Midbrain (tissue), 1 donor: ENCODE measurements at regions not wholly inside any gene's neighbourhood (a gene's known extent, or its start where the extent isn't known, plus 50 kb on each side); places are given as distances from the start of the nearest gene placed in this dataset.

Experiments used
- DNase-seq: peaks from one replicate; lab custom pipeline; 2025; lab: John Stamatoyannopoulos, UW

DNA sequence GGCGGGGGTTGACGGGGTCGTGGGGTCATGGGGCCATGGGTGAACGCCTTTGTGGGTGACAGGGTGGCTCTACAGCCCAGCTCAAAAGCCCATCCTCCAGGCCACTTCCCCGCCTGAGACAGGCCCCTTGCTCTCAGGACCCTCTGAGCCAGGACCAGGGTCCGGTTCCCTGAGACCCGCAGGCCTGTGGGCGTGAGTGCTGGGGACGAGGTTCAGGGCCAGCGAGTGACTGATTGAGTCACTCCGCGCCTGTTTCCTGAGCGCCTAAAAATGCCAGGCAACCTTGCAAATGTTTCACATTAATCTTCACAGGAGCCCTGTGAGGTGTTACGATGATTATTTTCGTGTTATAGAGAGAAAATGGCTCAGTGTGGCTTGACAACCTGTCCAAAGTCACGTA, 97.8 kb downstream of the ZNF674 start:
- DNase-seq, result no peak

DNA sequence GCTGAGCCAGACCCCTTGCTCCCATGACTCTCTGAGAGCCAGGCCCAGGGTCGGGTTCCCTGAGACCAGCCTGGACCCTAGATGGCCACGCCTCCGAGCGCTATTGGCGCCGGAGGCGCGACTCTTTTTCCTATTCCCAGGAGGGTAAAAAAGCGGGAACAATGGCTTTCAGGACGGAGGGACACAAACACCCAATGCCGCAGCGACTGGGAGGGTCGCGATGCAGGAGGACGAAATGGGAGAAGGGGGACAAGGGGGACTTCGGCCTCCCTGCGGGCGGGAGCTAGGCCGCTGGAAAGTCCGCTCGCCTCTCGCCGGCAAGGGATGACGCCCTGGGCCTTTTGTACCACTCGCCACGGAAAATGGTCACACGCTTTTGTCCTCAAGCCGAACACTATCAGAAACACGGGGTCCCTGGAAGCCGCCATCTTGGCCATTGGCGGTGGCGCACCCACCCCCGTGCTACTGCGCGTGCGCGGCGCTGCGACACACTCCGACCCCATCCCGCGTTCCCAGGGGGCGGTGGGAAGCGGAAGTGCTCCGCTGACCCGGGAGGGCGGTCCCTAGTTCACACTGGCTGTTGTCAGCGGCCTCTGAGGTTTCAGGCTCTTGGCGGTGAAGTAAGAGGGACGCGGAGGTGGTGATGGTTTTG, 98.4 kb downstream of the ZNF674 start:
- DNase-seq, result peak; percentile 76

GRCh38 chrX:46444011-46444410, 101.2 kb downstream of the ZNF674 start:
- no peak for DNase-seq

- DNase-seq, result no peak
Observed at GRCh38 chrX:46436744-46437143, 108.5 kb downstream of the ZNF674 start.

DNA sequence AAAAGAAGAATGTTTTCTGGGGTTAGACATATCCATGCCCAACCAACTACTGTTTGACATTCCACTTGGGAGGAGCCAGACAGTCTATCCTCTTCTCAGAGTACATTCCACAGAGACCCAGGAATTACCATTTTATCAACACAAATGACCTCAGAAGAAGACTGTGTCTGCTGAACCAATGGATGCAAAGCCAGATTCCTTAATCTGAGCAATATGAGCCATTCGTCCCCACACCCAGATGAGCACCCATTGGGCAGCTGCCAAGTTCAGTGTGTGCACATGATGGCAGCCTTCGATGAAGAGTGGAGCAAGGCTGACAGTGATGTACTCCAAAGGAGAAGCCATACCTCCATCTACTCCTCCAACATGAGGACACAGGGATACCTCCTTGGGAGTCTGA, 111.3 kb downstream of the ZNF674 start:
- no peak for DNase-seq

- DNase-seq, result peak; percentile 74
Observed at GRCh38 chrX:46408553-46409407, 136.4 kb downstream of the ZNF674 start.

DNA sequence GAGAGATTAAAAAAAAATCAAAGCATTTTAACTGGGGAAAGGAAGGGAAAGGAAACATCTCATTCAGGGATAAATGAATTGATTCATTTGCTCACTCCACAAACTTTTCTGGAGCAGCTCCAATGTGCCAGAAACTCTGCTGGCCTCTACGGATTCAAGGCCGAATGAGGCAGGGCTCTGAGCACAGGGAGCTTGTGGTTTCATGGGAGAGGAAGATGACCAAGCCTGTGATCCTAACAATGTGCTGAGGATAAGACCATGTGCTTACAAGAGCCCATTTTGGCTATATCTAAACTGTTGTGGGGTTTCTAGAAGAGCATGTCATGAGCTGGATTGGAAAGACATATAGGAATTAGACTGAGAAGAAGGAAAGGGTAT, 137.5 kb downstream of the ZNF674 start:
- no peak for DNase-seq

- DNase-seq, result no peak
Observed at GRCh38 chrX:46407036-46407752, 138.0 kb downstream of the ZNF674 start.

GRCh38 chrX:46404774-46405173, 140.4 kb downstream of the ZNF674 start:
- no peak for DNase-seq

- DNase-seq, result no peak
Observed at GRCh38 chrX:46400530-46401443, 144.4 kb downstream of the ZNF674 start.

DNA sequence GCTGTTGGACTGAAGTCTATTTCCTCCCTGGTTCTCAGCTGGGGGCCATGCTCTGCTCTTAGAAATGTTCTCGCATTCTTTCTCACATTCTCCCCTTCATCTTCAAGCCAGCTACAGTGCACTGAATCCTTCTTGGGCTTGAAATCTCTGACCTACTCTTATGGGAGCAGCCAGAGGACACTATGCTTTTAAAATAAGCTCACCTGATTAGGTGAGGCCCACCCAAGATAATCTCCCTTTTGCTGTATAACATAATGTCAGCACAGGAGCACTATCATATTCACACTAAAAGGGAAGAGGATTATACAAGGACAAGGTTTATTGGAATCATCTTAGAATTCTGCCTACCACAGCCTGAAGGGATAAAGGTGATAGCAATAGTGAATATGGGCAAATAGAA, 146.3 kb downstream of the ZNF674 start:
- DNase-seq, result no peak

DNA sequence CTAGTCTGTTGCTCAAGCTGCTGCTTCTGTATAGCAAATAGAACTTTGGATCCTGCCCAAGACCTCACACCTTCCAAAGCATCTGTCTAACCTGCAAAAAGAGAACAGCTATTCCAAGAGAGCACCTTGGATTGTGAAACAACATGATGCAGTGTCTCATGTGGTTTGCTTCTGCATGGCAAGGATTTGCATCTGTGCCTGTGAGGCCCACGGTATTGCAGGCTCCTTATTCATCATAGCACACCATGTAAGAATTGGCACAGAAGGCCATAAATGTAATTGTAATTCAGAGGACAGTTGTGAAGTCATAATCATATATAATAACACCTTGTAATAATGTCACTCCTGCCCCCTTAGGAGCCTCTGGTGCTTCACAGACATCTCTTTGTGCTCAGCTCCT, 147.1 kb downstream of the ZNF674 start:
- no peak for DNase-seq

DNA sequence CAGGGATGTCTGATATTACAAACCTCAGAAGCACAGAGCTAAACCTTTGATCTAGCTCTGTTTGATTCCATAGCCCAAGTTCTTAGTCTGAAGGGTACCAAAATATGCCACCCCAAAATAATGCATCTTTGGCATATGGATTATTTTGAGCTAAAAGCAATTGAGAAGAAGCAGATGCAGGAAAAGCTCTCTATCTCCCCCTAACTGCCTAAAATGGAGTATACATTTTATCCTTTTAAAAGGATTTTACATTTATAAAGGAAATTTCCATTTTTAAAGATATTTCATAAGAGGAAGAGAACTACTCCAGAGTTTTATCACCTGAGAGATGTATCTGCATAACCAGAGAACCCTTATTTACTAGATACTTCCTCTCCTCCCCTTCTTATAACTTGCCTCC, 158.7 kb downstream of the ZNF674 start:
- DNase-seq, result no peak

DNA sequence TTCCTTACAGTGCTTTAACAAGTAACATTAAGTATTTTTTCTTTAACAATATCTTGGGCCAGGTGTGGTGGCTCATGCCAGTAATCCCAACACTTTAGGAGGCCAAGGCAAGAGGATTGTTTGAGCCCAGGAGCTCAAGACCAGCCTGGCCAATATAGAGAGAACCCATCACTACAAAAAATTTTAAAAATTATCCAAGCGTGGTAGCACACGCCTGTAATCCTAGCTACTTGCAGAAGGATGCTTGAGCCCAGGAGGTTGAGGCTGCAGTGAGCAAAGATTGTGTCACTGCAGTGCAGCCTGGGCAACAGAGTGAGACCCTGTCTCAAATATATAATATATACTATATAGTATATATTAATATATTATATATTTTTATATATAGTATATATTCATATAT, 162.2 kb downstream of the ZNF674 start:
- no peak for DNase-seq

DNA sequence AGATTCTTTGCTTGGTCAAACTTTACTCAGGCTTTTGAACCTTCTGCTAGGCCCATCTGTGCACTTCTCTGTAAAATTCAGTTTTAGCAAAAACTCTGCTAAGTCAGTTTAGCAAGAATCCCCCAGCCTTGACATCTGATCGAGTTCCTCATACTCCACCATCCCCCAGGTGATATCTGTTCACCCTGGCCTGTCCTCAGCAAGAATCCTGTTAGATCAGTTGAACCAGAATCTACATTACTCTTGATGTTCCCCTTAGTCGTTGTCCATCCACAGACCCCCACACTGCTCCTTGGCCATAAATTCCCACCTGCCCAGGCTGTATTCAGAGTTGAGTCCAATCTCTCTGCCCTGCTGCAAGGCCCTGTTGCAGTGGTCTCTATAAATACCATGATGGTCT, 162.6 kb downstream of the ZNF674 start:
- no peak for DNase-seq

DNA sequence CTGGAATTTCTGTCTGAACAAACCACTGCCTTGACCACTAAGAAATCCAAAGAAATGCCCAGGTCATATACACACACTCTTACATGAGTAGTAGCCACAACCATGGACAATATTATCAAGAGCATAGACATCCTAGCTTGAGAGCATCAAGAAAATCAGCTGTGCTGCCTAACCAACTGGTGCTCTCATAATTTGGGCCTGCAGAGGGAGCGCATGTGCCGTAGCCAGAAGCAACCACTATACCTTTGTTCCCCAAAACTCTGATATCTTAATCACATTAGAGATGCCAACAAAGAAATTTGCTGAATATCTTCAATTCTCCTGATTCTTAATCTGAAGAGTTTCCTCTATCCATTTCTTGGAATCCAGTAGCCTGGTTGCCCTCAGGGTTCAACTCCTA, 163.6 kb downstream of the ZNF674 start:
- no peak for DNase-seq

DNA sequence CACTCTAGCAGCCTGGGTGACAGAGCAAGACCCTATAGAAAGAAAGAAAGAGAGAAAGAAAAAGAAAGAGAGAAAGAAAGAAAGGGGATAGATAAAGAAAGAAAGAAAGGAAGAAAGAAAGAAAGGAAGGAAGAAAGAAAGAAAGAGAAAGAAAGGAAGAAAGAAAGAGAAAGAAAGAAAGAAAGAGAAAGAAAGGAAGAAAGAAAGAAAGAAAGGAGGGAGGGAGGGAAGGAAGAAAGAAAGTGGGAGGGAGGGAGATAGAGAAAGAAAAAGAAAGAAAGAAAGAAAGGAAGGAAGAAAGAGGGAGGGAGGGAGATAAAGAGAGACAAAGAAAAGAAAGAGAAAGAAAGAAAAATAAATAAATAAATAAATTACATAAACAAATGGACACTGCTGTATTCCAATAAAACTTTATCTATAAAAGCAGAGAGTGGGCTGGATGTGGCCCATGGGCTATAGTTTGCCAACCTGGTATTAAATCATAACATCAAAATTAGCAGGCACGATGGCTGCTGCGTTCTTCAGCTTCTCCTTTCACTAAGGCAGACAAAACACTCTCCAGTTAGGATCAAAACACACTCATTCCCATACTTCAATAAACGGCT, 165.0 kb downstream of the ZNF674 start:
- DNase-seq, result no peak

DNA sequence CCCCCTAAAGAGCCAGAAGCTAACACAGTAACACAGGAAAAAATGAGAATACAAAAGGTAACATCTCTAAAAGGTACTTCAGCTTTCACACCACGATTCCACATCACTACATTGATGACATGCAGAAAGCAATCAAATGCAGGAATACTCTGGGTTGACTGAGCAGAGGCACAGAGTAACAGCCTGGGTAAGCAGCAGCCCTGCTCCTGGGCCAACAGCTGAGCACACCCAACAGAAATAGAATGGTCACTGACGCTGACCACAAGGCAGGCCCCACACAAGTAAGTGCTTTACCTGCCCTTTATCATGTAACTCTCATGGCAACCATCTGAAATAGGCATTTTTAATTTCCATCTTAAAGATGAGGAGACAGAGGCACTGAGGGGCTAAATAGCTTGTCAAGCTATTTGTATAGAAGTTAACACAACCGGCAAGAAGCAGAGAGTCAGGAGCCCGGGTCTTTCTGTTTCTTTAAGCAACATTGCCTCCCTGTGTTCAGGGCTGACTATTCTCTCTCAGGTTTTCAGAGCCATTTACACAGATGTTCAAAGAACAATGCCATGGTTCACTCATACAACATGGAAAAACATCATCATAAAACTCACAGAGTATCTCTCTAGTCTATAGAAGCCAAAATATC, 168.9 kb downstream of the ZNF674 start:
- peak; percentile 27 for DNase-seq

DNA sequence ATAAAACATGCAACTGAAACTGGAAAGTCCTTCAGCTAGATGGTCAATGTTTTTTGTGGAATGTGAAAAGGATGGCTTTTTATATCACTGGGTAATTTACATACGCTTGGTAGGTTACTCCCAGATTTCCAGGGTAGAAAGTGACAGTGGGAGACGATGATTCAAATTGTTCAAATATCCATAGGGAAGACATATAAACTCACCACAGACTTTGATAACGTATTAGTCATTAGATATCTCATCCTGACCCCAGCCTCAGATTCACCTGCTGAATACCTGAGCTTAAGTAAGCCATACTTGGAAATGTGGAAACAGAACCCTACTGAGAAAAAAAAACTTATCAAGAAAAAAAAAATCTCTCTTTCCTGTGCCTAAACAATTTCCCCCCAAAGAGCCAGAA, 169.4 kb downstream of the ZNF674 start:
- no peak for DNase-seq

GRCh38 chrX:46374371-46374770, 170.8 kb downstream of the ZNF674 start:
- DNase-seq, result no peak

DNA sequence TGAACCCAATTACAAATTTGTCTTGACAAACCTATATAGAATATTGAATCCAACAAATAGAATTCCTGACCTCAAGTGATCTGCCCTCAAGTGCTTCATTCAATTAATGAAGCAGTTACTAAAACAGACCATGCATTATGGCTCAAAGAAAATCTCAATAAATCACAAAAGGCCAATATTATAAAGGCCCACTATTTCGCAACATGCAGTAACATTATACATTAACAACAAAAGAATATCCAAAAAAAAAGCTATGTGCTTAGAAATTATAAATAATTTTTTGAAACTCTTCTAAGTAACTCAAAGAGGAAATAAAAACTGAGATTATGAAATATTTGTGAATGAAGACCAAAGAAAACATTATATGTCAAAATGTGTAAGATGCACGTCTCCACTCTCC, 177.7 kb downstream of the ZNF674 start:
- no peak for DNase-seq
